OCI-M1 (cell line): ENCODE measurements at regions not wholly inside any gene's neighbourhood (a gene's known extent, or its start where the extent isn't known, plus 50 kb on each side); places are given as distances from the start of the nearest gene placed in this dataset.

Experiments
- DNase-seq: peaks from one replicate; lab custom pipeline; 2025; lab: John Stamatoyannopoulos, UW

- DNase-seq: no peak
Observed at GRCh38 chr2:122734766-122735424, 979.4 kb downstream of the TSN start.

- DNase-seq: peak; percentile 86
Observed at GRCh38 chr2:122736279-122736678, 980.8 kb downstream of the TSN start.

GRCh38 chr2:122737429-122738077, 982.1 kb downstream of the TSN start:
- peak; percentile 94 for DNase-seq

GRCh38 chr2:122739732-122740593, 984.5 kb downstream of the TSN start:
- DNase-seq: no peak

GRCh38 chr2:122740594-122740948, 985.1 kb downstream of the TSN start:
- DNase-seq: no peak

GRCh38 chr2:122741403-122741802, 986.0 kb downstream of the TSN start:
- DNase-seq: no peak

GRCh38 chr2:122743021-122743675, 987.7 kb downstream of the TSN start:
- DNase-seq: no peak

- peak; percentile 43 for DNase-seq
Observed at GRCh38 chr2:122745603-122746002, 990.2 kb downstream of the TSN start.

GRCh38 chr2:122747670-122748069, 992.2 kb downstream of the TSN start:
- no peak for DNase-seq

GRCh38 chr2:122748552-122749011, 993.1 kb downstream of the TSN start:
- DNase-seq: peak; percentile 71

GRCh38 chr2:122749405-122749804, 994.0 kb downstream of the TSN start:
- no peak for DNase-seq

GRCh38 chr2:122750095-122750494, 994.6 kb downstream of the TSN start:
- no peak for DNase-seq

GRCh38 chr2:122750808-122751207, 995.4 kb downstream of the TSN start:
- no peak for DNase-seq

- DNase-seq: peak; percentile 51
Observed at GRCh38 chr2:122753336-122753735, 997.9 kb downstream of the TSN start.

- peak; percentile 70 for DNase-seq
Observed at GRCh38 chr2:122754561-122754960, 999.1 kb downstream of the TSN start.

- DNase-seq: peak; percentile 89
Observed at GRCh38 chr2:122755281-122755780, 999.9 kb downstream of the TSN start.

GRCh38 chr2:122758967-122759366, 1003.5 kb downstream of the TSN start:
- peak; percentile 80 for DNase-seq

- DNase-seq: peak; percentile 27
Observed at GRCh38 chr2:122764014-122764413, 1008.6 kb downstream of the TSN start.

- DNase-seq: peak; percentile 65
Observed at GRCh38 chr2:122780251-122780650, 1024.8 kb downstream of the TSN start.

GRCh38 chr2:122794100-122794499, 1038.6 kb downstream of the TSN start:
- DNase-seq: no peak

GRCh38 chr2:122795763-122796162, 1040.3 kb downstream of the TSN start:
- no peak for DNase-seq

GRCh38 chr2:122799391-122799790, 1043.9 kb downstream of the TSN start:
- DNase-seq: no peak
